ENCODE measurements at regions not wholly inside any gene's neighbourhood (a gene's known extent, or its start where the extent isn't known, plus 50 kb on each side); places are given as distances from the start of the nearest gene placed in this dataset.

DNA sequence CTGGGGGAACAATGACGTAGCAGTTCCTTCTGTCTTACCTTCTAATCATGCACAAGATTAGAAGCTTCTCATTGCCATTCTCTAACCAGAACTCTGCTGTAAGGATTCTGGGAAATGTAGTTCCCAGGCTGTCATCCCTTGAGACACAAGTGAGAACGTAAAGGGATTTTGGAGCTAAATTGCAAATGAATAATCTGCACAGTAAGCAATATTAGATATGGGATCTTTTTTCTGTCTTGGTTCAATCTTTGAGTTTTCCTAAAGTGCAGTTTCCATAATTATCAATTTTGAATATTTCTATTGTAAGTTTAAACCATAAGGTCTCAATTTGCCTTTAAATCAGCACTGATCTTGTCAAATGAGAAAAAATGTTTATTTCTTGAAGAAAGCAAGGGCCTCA lies 189.7 kb upstream of the PLPPR1 start:
- H3K4me3 ChIP-seq (ENCODE audit: low read depth, low read length), result no peak overlapping the region
- DNase-seq (ENCODE audit: low read depth), result no peak
- TF ChIP-seq, protein P1, sequence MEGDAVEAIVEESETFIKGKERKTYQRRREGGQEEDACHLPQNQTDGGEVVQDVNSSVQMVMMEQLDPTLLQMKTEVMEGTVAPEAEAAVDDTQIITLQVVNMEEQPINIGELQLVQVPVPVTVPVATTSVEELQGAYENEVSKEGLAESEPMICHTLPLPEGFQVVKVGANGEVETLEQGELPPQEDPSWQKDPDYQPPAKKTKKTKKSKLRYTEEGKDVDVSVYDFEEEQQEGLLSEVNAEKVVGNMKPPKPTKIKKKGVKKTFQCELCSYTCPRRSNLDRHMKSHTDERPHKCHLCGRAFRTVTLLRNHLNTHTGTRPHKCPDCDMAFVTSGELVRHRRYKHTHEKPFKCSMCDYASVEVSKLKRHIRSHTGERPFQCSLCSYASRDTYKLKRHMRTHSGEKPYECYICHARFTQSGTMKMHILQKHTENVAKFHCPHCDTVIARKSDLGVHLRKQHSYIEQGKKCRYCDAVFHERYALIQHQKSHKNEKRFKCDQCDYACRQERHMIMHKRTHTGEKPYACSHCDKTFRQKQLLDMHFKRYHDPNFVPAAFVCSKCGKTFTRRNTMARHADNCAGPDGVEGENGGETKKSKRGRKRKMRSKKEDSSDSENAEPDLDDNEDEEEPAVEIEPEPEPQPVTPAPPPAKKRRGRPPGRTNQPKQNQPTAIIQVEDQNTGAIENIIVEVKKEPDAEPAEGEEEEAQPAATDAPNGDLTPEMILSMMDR (conservative IDR thresholded peaks at IDR 0.05; ENCODE audit: low read depth, low read length), result no peak

DNA sequence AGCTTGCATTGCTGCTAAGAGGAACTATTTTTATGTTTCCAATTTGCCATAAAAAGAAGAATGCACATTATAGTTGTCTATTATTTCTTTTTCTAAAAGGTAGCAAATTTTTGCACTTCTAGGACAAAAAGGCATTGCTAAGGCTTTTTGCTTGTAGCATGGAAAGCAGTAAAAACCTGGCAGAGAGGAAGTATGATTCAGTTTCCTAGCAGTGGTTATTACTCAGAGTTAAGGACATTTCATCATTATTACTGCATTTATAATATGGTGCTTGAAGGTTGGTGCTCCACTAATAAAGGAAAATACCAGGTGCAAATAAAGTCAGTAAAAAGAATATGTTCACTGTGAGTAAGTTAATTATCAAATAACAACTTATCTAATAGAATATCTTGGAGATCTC lies 179.8 kb upstream of the PLPPR1 start:
- TF ChIP-seq, protein P1 (conservative IDR thresholded peaks at IDR 0.05; ENCODE audit: low read depth, low read length), result no peak
- no peak for DNase-seq (ENCODE audit: low read depth)
- no peak overlapping the region for H3K4me3 ChIP-seq (ENCODE audit: low read depth, low read length)

DNA sequence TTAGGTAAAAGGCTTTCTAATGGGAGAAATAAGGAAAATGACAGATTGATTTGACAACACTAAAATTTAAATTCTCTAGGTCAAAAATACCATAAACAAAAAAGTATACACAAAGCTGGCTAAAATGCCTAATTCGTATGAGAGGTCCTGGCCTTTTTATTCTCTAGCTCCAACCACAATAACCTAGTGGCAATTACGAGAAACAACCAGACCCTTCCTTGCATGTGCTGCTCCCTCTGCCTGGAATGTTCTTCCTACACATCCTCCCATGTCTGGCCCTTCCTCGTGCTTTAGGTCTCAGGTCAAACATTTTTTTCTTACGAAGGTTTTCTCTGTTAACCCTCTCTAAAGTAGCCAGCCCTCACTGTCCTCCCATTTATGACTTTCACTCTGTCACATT lies 176.4 kb upstream of the PLPPR1 start:
- TF ChIP-seq, protein P1 (conservative IDR thresholded peaks at IDR 0.05; ENCODE audit: low read depth, low read length), result no peak
- DNase-seq (ENCODE audit: low read depth), result no peak
- H3K4me3 ChIP-seq (ENCODE audit: low read depth, low read length), result no peak overlapping the region

DNA sequence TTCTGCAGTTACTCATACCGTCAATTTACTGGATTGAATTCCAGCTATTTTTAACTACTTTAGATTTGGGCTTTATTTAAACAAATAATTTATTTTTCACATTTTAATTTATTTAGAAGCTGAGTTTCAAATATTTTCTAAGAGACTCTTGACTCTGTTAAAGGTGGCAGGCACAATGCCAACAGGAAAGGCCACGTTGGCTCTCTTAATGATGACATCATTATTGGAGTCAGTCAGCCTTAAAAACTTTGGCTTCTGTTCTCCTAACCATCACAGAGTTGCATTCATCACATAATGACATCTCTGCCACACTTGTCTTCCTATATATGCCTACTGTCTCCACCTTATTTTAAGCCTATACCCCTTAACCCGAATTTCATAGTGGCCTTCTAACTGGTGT lies 172.3 kb upstream of the PLPPR1 start:
- H3K4me3 ChIP-seq (ENCODE audit: low read depth, low read length), result no peak overlapping the region
- TF ChIP-seq, protein P1 (conservative IDR thresholded peaks at IDR 0.05; ENCODE audit: low read depth, low read length), result no peak
- no peak for DNase-seq (ENCODE audit: low read depth)

DNA sequence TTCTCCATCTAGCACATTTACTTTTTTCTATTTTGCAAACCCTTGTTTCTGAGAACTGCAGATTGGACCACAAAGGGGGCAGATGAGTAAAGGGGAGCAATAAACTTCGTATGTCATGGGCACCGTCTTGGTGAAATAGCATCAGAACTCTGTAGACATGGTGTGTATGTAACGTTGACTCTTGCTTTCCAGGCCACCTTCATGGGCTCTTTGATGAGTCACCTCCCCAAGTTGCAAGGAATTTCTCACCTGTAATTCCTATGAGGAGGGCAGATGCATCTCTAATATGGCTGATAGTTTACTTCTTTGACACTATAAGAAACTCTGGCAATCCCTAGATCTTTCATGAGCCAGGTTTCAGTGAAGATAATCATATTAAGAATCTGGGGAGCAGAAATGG lies 163.4 kb upstream of the PLPPR1 start:
- no peak for DNase-seq (ENCODE audit: low read depth)
- no peak overlapping the region for H3K4me3 ChIP-seq (ENCODE audit: low read depth, low read length)
- TF ChIP-seq, protein P1 (conservative IDR thresholded peaks at IDR 0.05; ENCODE audit: low read depth, low read length), result no peak

DNA sequence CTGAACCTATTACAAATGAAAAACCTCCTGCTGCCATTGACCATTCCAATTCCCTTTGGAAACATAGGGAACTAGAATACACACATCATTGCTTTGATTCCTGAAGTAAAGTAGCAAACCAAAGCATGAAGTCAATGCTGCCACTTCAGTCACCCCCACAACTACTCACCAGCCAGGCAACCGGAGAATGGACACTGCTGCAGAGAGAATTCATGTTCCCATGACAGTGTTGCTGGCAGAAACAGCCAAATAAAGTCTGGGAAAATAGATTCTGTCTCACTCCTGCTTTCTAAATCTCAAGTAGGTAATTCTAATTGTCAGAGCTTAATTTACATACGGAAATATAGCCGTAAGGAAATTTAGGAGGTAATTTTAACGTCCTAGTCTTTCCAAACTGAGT lies 162.9 kb upstream of the PLPPR1 start:
- no peak for DNase-seq (ENCODE audit: low read depth)
- TF ChIP-seq, protein P1 (conservative IDR thresholded peaks at IDR 0.05; ENCODE audit: low read depth, low read length), result no peak
- H3K4me3 ChIP-seq (ENCODE audit: low read depth, low read length), result no peak overlapping the region

DNA sequence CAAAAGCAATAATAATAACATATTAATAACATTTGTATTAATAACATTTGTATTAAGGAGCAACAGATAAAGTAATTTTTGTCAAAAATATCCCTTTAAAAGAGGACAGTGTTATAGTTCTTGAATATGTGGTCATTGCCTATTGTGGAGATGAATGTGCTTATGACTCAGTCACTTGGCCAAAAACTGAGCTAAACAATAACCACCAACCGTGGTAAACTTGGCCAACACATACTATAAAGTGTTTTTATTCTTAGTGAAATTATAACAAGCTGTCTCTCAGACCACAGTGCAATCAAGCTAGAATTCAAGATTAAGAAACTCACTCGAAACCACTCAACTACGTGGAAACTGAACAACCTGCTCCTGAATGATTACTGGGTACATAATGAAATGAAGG lies 159.2 kb upstream of the PLPPR1 start:
- TF ChIP-seq, protein P1 (conservative IDR thresholded peaks at IDR 0.05; ENCODE audit: low read depth, low read length), result no peak
- no peak overlapping the region for H3K4me3 ChIP-seq (ENCODE audit: low read depth, low read length)
- DNase-seq (ENCODE audit: low read depth), result no peak
